Transverse colon (tissue), 3 donors: ENCODE measurements at regions not wholly inside any gene's neighbourhood (a gene's known extent, or its start where the extent isn't known, plus 50 kb on each side); places are given as distances from the start of the nearest gene placed in this dataset.

Source experiments
- POLR2A ChIP-seq: fragments of 450-650 bp; IDR thresholded peaks from one replicate; pipeline ENCODE4 v1.6.1; 2016; ENCODE audit warnings: antibody characterized with exemption, mild to moderate bottlenecking, moderate library complexity
- TF ChIP-seq, protein P1 (sequence below), 5 experiments: fragments of 200-600 bp in 3 of 5; fragments of 450-650 bp in 2 of 5; sonication (generic) in 3 of 5; IDR thresholded peaks; 1 replicate in 2 of 5; 2 replicates in 3 of 5; pipeline ENCODE4 v1.5.1; 2016 to 2017; ENCODE audit warnings: antibody characterized with exemption in 5 of 5, inconsistent platforms in 3 of 5, mild to moderate bottlenecking in 2 of 5, moderate library complexity in 1 of 5

DNA sequence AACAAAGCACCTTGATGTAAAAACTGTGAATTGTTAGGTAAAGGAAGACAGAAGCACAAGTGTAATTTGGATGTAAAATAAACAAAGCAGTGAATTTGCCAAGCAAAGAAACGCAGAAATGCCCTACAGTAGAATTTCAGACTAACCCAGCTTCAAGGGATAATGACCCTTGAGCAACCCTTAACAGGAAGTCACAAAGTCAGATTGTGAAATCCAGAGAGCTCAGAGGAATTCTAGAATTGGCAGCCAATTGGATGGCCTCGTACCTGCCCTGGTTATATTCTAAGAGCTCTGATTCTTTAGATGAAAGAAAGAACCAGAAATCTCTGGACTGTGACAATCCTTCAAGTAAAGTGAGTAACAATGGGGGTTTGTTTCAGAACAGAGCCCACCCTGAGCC, 152.7 kb upstream of the CHRM3 start:
- TF ChIP-seq POLR2A: no peak
- TF ChIP-seq, protein P1, sequence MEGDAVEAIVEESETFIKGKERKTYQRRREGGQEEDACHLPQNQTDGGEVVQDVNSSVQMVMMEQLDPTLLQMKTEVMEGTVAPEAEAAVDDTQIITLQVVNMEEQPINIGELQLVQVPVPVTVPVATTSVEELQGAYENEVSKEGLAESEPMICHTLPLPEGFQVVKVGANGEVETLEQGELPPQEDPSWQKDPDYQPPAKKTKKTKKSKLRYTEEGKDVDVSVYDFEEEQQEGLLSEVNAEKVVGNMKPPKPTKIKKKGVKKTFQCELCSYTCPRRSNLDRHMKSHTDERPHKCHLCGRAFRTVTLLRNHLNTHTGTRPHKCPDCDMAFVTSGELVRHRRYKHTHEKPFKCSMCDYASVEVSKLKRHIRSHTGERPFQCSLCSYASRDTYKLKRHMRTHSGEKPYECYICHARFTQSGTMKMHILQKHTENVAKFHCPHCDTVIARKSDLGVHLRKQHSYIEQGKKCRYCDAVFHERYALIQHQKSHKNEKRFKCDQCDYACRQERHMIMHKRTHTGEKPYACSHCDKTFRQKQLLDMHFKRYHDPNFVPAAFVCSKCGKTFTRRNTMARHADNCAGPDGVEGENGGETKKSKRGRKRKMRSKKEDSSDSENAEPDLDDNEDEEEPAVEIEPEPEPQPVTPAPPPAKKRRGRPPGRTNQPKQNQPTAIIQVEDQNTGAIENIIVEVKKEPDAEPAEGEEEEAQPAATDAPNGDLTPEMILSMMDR (IDR thresholded peaks at IDR 0.05): no peak
